AG04450 (cell line): ENCODE measurements at regions not wholly inside any gene's neighbourhood (a gene's known extent, or its start where the extent isn't known, plus 50 kb on each side); places are given as distances from the start of the nearest gene placed in this dataset.

ENCODE experiments used
- CTCF ChIA-PET: fragments of 300-600, 350-600 bp; formaldehyde crosslinking; extraction: SDS; loops from one replicate; lab custom pipeline; 2022; ENCODE audit warnings: antibody characterized with exemption, inconsistent platforms; lab: Charles Lee
- POLR2A ChIA-PET: fragments of 350-600 bp; formaldehyde crosslinking; extraction: SDS; loops from one replicate; lab custom pipeline; 2021; ENCODE audit warnings: antibody characterized with exemption, inconsistent platforms; lab: Yijun Ruan, JAX
- DNase-seq: peaks from one replicate; pipeline ENCODE4 v3.0.0-alpha.2; 2011; ENCODE audit warnings: low read depth, low spot score
- H3K27ac ChIP-seq: one replicate; pipeline ENCODE4 v1.5.1; 2012; ENCODE audit warnings: low read depth, low read length, control low read depth
- H3K27me3 ChIP-seq: one replicate; pipeline ENCODE4 v1.6.0; 2012; ENCODE audit warnings: low read length; ENCODE audit not compliant: control insufficient read depth, insufficient read depth
- H3K4me3 ChIP-seq: 2 replicates; pipeline ENCODE4 v1.5.1; 2011; ENCODE audit warnings: mild to moderate bottlenecking, low read depth, low read length, control low read depth
- H3K9me3 ChIP-seq: 2 replicates; pipeline ENCODE4 v1.5.1; 2012; ENCODE audit warnings: low read length; ENCODE audit not compliant: control insufficient read depth, insufficient read depth
- TF ChIP-seq, protein P1 (sequence below): IDR thresholded peaks from 2 replicates; pipeline ENCODE4 v1.5.1; 2011; ENCODE audit warnings: low read depth, low read length, control low read depth, inconsistent platforms

DNA sequence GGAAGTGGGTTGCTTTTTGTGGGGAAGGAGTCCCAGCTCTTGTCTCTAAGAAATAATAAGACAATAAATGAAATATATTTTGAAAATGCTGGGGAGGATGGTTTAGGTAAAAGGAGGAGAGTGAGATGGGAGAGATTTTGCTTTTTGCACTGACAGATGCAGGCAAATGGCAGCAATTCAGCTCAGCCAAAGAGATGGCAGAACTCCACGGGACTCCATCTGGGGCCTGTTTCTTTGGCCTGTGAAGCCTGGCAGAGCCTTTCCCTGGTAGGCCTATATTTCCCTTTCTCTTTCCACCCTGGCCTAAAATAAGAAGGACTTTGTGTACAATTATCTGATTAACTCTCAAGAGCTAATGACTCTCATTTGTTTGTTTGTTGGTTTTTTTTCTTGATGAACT lies 1525.1 kb downstream of the CDH11 start:
- POLR2A ChIA-PET: no interaction called here
- no peak overlapping the region for H3K27ac ChIP-seq
- DNase-seq: no peak
- TF ChIP-seq, protein P1, sequence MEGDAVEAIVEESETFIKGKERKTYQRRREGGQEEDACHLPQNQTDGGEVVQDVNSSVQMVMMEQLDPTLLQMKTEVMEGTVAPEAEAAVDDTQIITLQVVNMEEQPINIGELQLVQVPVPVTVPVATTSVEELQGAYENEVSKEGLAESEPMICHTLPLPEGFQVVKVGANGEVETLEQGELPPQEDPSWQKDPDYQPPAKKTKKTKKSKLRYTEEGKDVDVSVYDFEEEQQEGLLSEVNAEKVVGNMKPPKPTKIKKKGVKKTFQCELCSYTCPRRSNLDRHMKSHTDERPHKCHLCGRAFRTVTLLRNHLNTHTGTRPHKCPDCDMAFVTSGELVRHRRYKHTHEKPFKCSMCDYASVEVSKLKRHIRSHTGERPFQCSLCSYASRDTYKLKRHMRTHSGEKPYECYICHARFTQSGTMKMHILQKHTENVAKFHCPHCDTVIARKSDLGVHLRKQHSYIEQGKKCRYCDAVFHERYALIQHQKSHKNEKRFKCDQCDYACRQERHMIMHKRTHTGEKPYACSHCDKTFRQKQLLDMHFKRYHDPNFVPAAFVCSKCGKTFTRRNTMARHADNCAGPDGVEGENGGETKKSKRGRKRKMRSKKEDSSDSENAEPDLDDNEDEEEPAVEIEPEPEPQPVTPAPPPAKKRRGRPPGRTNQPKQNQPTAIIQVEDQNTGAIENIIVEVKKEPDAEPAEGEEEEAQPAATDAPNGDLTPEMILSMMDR: no peak
- H3K9me3 ChIP-seq: no peaks in the 10 kb centered on the region
- no peak overlapping the region for H3K4me3 ChIP-seq
- CTCF ChIA-PET: no interaction called here
- no peaks in the 10 kb centered on the region for H3K27me3 ChIP-seq

DNA sequence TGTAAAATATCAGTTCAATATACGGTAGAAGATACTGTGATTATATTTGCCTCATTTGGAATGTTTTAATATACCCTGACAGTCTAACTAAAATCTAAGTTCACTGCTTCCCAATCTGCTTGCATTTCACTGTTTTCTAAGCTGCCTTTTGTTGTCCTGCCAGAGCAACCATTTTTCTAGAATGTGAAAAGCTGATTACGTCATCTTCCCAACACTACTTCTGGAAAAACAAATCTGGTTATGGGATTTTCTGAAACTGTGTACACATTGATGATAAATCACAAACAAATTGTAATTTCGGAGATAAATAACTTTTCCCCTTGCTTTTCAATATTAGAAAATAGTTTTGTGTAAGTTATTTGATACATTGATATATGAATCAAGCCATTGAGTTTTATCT lies 1529.0 kb downstream of the CDH11 start:
- Histone ChIP-seq H3K4me3 (no peak overlapping the region), H3K27ac (no peak overlapping the region), H3K9me3 (no peaks in the 10 kb centered on the region), H3K27me3 (no peaks in the 10 kb centered on the region)
- CTCF ChIA-PET: no interaction called here
- DNase-seq: no peak
- POLR2A ChIA-PET: no interaction called here
- TF ChIP-seq, protein P1: no peak

DNA sequence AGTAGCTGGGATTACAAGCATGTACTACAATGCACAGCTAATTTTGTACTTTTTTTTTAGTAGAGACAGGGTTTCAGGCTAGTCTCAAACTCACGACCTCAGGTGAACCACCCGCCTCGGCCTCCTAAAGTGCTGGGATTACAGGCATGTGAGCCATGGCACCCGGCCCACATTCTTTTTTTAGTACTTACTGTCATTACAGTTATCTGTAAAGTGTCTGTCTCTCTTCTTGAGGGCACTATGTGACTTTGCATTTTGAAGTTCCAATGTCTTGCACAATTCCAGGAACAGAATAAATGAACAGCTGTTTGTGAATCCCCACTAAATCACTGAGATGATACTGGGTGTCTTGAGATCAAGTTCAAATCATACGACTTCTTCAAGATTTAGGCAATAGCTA lies 1540.3 kb downstream of the CDH11 start:
- CTCF ChIA-PET: no interaction called here
- DNase-seq: no peak
- Histone ChIP-seq H3K4me3 (no peak overlapping the region), H3K27ac (no peak overlapping the region), H3K27me3 (no peaks in the 10 kb centered on the region), H3K9me3 (no peaks in the 10 kb centered on the region)
- POLR2A ChIA-PET: no interaction called here
- TF ChIP-seq, protein P1: no peak

DNA sequence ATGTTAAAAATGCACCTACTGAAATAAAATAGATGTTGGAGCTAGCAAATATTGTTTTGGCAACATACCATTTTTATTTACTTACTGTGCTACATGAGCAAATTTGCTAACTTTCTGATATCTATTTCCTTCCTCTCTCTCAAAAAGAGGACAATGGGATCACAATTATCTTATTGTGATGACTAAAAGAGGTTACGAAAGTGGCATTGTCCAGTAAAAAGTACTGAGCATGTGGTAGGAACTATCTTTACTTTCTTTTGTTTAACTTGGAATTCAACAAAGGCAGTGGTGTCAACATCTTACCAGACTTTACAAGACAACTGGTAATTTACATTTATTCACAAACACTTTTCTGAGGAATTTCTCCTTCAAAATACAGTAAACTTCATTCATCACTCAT lies 1542.6 kb upstream of the CDH8 start:
- ChIA-PET CTCF (no interaction called here), POLR2A (no interaction called here)
- Histone ChIP-seq H3K4me3 (no peak overlapping the region), H3K27me3 (no peaks in the 10 kb centered on the region), H3K9me3 (no peaks in the 10 kb centered on the region), H3K27ac (no peak overlapping the region)
- TF ChIP-seq, protein P1: no peak
- no peak for DNase-seq

DNA sequence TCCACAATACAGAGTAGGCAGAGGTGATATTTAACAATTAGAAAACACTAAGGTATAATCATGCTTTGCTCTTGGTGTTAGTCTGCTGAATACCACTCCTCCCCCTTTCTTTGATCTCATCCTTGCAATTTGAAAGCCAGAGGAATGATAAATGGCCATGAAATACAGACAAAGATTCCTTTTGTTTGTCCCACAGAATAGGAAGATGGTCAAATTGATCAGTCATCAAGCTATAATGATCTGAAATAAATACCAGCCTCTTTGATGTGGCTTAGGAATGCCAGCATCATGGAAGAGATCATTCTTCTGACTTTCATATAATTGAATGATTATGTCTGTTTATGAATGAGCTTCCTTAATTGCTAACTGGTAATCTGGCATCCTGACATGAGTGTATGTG lies 1541.7 kb upstream of the CDH8 start:
- Histone ChIP-seq H3K27ac (no peak overlapping the region), H3K27me3 (no peaks in the 10 kb centered on the region), H3K4me3 (no peak overlapping the region), H3K9me3 (no peaks in the 10 kb centered on the region)
- TF ChIP-seq, protein P1: no peak
- ChIA-PET CTCF (no interaction called here), POLR2A (no interaction called here)
- DNase-seq: no peak
